CD4-positive, alpha-beta T cell treated with Interleukin-15 for 1 hour (primary cell): ENCODE measurements at regions not wholly inside any gene's neighbourhood (a gene's known extent, or its start where the extent isn't known, plus 50 kb on each side); places are given as distances from the start of the nearest gene placed in this dataset.

Experiments
- DNase-seq: peaks from one replicate; pipeline ENCODE4 v3.0.0-alpha.2; 2020

DNA sequence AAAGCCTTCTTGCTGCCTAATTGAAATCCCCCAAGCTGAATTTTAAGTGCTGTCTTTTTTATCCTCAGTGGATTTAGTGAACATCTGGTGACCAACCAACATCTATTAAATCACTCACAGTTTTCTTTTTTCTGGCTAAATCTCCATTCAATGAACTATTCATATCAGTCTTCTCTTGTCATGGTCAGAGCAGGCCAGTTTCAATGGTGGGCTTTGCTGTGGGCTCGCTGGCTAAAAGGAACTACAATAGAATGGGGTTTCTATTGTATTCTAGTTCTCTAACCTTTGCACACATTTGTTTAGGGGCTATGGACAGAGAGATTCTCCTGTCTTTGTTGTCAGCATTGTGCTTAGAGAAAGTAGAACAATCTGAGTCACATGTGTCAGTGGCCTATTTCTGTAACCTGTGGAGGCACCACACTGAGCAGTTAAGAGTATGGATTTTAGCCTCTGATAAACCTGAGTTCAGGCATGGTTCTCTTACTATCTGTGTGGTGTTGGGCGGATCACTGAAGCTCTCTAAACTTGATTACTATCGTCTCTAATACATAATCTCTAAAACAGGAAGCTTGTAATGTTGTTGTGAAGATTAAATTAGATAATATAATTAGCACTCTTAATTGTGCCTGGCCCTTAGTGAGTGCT lies 94.2 kb upstream of the CADM1 start:
- no peak for DNase-seq

DNA sequence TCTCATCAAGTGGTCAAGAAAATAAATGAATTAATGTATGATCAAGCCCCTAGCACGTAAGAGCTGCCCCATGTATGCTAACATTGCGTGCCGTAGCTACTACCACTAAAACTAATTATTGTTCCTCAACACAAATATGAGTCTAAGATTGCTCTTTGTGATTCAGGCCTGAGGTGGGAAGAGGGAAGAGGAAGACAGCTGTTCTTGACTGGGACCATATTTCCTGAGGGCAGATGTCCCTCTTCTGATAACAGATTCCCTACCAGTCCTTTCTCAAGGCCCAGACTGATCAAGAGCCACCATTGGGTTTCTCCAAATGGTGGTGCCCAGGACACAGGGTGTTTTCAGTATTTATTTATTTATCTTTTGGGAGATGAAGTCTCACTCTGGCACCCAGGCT lies 87.2 kb upstream of the CADM1 start:
- no peak for DNase-seq

DNA sequence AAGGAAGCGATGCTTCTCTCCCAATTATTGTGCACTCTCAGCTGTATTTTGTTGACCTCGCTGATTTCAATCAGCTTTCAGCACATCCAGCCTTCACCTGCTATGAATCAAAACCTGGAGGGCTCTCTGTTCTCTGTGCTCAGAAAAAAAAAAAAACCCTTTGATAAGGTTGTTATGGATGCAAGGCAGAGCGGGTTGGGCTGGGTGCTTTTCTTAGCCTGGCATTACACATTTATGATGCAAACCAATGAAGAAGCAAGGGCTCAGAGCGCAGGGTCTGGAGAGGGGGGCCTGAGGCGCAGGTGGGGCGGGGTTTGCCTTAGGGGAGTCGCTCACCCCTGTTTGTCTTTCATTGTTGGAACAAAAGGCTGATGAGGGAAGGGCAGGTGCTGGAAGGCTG lies 86.0 kb upstream of the CADM1 start:
- no peak for DNase-seq

DNA sequence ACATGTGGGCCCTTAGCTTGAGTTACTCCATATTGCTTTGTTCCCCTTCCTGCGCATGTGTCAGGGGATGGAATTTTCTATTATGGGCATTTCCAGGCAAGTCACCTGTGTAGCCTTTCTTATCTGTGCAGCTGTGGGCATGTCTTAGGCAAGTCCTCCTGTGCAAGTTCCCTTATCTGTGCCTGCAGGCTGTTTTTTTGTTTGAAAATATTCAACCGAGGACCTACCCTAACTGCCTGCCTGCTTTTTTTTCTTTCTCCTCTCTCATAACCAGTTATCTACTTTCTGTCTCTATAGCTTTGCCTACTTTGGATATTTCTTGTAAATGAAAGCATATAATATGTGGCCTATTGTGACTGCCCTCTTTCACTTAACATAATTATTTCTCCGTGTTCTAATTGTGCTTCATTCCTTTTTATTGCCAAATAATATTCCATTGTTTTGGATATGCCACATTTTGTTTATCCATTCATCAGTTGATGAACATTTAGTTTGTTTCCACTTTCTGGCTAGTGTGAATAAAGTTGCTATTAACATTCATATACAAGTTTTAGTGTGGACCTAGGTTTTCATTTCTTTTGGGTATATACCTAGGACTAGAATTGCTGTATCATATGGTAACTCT lies 83.6 kb upstream of the CADM1 start:
- DNase-seq, result no peak

DNA sequence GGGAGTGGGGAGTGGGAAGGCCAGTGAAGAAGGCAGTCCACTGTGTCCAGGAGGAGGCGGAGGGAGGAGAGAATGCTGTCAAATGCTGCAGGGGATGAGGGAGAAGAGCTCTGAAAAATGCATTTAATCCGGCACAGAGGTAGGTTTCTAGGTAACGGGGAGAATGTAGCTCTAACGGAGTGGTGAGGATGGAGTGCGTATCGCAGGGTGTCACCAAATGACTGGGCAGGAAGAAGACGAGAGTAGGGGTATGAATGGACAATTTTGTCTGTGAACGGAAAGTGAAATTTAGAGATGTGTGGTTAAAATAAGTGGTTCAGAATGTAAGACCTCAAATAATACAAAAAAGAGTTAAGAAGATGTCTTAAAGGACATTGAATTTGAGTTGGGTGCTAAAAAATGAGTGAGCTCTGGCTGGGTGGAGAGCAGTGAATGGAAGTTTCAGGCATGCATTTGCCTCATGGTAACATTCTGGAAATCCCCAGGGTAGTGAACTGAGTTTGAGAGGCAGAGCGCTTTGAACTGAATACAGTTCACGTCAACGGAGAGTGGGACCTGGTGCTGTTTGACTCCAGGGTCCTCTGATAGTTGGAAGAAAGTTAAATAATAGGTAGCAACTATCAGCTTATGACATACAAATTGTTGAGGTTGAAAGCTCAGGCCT lies 81.3 kb upstream of the CADM1 start:
- DNase-seq, result no peak

DNA sequence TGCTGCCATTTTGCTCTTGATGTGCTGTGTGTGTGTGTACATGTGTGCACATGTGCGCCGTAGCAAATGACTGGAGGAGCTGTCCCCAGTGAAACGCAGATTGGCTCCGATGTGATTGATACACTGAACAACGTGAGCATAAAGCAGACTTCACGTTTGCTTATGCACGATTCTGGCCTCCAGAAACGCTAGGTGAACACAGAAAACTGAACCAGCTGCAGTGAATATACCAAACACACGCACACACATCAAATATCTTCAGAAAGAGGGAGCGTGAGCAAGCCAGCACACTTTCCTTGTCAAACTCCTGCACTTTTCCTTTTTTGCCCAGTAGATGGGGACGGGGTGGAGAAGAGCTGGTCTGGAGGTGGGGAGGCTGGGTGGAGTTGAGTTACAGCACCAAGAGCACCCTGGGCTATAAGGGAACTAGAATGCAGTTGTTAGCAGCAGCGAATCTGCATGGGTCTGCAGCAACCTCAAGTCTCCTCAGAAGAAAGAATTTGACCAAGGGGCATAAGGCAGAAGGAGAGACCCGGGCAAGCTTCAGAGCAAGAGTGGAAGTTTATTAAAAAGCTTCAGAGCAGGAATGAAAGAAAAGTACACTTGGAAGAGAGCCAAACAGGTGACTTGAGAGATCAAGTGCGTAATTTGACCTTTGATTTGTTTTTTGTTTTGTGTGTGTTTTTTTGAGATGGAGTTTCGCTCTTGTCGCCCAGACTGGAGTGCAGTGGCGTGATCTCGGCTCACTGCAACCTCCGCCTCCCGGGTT lies 77.8 kb upstream of the CADM1 start:
- DNase-seq, result no peak

DNA sequence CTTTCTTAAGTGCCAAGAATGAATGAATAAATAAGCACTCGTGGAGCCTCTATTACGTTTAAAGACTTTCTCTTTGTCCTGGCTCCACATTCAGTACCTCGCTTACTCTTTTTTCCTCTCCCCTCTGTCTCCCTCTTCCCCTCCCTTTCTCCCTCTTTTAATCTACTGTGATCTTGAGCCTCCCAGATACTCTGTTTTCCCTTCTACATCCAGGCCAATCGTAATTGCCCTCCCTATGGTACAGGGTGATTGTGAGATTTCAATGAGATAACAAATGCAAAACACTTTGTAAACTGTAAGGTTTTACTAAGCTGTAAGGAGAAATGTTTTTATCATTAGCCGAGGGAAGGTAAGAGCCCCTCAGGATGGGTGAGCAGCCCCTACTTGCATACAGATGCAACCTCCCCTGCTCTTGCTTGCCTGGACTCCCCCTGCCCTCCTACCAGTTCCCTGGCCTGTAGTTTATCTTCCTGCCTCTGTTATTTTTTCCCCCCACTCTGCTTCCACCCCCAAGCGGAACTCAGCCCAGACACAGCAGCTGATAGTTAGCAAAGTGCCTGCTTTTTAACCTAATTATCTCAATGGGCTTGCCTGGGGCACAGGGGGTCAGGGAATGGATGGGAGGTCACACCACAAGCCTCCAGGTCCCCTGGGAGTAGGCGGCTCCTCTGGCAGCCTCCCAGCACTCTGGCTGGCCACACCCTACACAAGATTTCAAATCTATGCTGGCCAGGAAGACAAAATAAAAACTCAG lies 76.9 kb upstream of the CADM1 start:
- DNase-seq, result no peak

DNA sequence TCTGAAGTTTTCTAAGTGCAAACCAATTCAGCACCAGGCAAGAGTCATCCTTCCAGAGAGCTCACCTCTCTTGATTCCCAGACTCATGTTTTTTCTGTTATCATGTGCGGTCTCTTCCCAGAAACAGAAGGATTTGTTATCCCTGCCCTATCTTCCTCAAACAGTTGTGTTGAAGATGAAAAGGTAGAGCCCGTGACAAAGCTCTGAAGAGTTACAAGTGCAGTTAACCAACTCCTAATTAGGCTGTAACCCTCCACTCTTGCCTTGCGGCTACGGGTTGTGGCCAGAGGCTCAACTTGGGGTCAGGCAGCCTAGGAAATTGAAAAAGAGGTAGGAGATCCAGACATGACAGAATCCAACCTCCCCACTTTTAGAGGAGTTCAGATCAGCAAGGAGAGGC lies 76.2 kb upstream of the CADM1 start:
- DNase-seq, result no peak

DNA sequence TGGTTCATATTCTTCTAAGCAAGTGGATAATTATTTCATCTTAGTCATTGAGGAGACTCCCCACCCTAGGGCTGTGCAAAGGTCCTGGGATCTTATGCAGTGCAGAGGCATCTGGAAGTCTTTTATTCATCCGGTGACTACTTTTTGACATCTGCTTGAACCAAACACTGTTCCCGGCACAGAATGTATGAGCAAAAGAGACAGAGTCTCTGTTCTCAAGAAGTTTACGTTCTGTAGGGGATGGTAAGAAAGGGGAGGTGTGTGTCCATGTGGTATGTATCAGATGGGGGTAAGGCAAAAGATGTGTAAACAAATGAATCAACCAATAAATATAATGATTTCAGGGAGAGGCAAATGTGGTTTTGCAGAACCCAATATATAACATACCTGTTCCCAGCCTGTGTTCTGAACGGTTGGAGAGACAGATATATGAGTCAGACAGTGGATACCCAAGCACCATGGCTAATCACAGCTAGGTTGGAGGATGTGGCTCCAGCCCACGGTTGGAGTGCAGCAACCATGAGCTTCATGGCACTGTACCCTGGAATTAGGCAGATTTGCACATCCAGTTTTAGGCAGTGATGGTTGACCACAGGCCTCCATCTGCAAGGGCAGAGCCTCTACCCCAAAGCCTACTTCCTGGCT lies 75.1 kb upstream of the CADM1 start:
- no peak for DNase-seq

DNA sequence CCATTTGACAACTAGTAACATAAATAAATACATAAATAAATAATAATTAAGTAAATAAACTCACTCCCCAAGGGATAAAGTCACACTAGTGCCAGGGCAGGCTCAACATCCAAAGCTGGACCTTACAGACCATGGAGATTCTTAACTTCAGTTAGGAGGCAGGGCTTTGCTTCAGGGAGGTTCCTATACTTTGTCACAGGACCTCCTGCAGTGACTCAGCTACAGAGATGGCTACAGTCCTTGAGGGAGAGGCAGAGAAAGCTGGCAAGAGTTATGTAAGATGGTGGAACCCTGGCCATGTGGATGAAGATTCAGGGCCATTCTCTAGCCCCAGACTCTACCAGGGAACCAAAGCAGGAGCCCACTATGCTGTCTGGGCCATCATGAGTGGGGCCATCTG lies 74.1 kb upstream of the CADM1 start:
- DNase-seq, result no peak

DNA sequence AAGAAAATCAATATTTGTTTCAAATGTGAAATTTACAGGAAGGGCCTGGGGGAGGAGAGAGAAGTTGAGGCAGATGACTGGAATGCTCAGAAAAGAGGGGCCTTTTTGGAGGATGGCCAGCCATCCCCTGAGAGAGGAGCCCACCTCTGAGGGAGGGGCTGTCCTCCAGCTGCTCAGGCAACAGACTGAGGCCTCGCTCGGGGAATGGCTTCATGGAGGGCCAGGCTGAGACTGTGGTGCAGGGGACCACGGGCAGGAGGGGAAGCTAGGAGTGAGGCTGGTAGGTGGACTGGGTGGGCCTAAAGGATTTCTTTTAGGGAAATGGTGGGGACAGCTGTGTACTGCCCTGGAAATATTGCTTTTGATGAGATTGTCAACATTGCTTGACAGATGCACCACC lies 73.5 kb upstream of the CADM1 start:
- no peak for DNase-seq

DNA sequence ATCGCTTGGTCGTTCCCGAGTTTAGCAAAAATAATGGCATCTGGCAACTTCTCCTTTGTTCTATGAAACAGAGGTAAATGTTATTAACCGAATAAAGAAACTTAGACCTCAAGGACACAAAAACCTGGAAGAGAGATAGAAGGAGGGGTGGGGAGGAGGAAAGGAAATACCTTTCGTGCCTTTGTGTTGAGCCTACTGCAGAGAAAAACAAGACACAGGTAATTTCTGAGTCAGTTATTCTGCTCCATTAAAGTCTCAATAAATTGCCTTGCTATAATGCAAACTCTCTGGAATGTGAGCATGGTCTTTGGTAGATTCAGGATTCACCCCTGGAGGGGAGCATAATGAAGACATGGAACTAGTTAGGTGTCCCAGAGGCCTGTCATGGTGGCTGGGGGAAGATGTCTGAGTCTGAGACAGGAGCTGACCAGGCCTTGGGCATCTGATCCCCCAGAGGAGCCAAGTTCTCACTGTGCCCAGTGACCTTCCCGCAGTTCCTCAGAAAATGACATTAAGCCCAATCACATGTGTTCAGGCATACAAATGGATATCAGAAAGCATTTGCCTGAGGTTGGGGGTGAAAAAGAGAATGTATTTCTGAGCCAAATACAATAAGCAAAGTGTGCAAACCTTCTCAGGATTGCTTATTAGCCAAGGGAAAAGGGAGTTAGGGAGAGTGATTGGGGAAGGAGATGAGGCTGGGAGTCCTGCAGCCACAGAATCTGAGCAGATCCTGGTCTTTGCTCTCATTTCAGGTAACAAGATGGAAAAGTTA lies 72.6 kb upstream of the CADM1 start:
- no peak for DNase-seq

DNA sequence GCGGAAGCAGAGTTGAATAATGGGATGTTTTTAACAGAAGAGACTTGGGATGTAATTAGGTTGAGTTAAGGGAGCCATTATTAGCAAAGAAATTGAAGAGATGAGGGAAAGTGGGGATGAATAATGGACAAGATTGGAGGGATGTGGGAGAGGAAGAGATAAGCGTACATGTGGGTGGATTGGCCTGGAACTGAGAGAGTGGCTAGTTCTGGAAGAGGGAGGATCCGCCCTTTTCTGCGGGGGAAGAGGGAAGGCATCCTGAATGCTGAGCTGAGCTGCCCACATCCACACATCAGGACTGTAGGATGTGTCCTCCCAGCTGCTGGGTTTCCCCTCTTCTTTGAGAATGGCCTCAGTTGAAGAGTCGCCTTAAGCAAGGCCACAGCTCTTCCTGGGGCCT lies 68.3 kb upstream of the CADM1 start:
- DNase-seq, result no peak

DNA sequence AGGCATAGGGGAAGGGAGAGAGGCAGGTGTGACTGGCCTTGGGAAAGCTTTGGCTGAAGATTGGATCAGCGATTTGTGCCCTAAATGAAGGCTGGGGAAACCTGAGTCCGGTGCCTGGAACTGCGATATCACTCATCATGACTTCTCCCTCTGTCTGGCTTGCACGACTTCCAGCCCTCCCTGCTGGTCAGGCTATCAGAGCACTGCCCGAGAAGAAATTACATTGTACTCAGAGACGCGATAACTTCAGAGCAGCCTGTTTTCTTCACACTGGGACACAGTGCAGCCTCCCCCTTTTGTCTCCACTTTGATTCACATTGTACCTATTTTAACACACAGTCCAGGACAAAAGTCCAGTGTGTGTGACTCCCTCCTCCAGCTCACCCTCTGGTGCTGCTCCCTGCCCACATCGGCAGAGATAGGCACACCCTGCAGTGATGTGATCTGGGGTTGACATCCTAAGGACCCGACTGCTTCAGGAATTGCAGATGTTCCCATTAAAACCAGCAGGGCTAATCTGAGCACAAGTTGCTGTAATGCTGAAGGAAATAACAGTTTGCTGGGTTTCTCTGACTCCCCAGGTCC lies 62.1 kb upstream of the CADM1 start:
- no peak for DNase-seq

DNA sequence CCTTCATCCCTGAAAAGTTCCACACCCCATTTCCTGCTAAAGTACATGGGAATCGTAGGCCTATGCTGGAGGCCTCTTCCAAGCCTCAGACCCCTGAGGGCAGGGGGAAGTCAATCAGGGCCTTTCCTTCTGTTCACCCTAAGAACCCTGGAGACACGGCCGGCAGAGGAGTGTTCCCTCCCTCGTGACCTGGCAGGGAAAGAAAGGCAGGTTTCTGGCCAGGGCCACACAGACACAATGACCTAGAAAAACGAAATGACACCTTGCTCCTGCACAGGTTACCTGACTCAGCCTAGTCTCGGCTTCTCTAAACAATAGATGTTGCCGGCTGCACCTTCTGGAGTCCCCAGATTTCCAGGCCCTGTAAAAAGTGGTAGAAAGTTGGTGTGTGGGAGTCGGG lies 60.6 kb upstream of the CADM1 start:
- DNase-seq, result no peak

DNA sequence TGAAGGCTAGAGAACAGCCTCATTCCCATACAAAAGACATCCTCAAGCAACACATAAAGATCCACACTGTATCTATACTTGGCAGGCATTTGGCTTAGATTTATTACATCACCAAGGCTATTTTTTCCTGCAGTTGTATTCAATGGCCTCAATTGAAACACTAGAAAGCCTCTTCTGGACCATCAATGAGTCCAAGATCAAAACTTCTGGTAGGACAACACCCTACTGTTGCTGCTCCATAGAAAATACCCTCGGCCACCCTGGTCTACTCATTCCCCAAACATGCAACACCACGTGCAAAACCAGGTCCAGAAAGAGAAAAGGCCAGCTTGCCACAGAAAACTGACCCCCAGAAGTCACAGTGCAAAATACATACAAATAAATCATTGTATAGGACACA lies 56.9 kb upstream of the CADM1 start:
- no peak for DNase-seq

DNA sequence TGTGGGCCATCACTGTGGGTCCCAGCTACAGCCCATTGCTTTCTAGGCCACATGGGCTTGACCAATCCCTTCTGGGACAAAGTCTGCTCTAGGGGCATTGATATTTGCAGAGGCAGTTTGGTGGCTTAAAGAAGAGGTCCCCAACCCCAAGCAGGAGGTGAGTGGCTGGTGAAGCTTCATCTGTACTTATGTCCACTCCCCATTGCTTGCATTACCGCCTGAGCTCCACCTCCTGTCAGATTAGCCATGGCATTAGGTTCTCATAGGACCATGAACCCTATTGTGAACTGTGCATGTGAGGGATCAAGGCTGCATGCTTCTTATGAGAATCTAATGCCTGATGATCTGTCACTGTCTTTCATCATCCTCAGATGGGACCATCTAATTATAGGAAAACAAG lies 54.4 kb upstream of the CADM1 start:
- DNase-seq, result no peak

DNA sequence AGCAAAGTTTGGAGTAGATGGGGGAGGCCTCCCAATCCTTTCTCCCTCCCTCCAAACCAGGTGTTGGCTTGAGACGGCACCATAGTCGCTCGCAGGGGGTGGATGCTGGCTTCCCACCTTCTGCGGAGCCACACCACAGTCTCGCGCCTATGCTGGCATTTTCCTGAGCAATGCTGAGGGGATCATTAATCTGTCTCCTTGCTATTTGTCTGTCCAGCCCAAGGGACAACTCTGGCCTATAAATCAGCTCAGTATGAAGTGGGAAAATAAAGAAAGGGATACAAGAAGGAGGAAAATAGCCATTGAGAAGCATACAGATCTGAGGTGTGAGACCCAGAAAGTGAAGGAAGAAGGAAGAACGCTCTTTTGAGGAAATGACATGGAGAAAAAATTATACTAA lies 53.5 kb upstream of the CADM1 start:
- no peak for DNase-seq

DNA sequence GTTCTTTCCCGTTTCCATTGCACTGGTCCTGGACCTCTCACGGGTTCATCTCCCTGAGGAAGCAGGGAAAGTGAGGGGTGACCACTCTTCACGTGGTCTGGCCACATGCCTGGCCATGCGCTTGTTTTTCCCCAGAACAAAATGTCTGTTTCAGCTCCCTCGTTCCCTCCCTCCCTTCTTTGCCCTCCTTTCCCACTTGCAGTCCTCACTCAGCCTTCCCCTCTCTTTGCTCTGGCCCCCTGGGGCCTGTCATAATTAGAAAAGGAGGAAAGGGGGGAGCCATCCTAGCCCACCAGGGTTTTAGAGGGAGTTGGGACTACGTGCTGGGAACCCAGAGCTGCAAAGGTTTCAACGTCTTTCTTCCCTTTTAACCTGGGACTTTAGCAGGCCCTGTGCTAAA lies 52.8 kb upstream of the CADM1 start:
- DNase-seq, result no peak

DNA sequence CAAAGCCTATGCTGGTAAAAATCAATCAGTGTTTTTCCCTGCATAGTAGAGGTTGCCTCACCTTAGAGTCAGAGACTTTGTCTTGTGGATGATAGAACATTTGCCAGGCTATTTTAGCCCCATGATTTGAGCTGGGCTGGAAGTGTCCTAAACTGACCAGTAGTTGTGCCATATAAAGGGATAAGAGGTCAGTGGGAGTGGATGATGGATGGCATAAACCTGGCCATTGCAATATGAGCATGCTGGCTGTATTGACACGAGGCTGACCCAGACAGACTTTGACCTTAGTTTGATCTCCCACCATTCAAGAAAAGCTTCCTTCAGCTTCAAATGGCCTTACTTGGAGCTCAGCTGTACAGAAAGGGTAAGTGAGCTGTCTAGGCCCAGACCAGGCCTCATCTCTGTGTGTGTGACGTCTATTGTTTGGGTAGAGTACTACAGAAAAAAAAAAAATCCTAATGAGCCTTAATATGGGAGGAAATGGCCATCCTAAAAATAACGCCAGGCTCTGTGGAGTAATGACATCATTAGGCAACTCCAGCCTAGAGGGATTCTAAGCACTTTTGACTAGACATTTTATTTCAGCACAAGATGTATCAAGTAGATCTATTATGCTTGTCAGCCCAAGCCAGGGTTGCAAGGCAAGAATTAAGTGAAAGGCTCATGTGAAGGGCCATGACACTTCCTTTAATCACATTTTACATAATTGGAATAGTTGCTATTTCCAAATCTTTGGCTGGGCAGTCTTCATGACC lies 51.3 kb upstream of the CADM1 start:
- no peak for DNase-seq
